ENCODE measurements at regions not wholly inside any gene's neighbourhood (a gene's known extent, or its start where the extent isn't known, plus 50 kb on each side); places are given as distances from the start of the nearest gene placed in this dataset.

DNA sequence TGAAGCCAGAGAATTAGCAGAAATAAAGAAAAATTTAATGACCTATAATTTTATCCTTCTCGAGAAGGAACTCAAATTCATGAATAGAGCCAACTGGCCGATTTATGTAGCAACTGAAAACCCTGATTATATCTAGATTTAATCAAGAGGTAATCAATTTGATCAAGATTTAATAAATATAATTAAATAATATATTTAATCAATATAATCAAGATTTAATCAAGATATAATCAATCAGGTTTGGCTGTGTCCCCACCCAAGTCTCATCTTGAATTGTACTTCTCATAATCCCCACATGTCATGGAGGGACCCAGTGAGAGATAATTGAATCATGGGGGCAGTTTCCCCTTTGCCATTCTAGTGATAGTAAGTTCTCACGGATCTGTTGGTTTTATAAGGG is 181.2 kb upstream of the CDIN1 start:
- TF ChIP-seq EP300 (IDR thresholded peaks at IDR 0.05) (no peak), POLR2AphosphoS5 (IDR thresholded peaks at IDR 0.05) (no peak)
- TF ChIP-seq, protein P1, sequence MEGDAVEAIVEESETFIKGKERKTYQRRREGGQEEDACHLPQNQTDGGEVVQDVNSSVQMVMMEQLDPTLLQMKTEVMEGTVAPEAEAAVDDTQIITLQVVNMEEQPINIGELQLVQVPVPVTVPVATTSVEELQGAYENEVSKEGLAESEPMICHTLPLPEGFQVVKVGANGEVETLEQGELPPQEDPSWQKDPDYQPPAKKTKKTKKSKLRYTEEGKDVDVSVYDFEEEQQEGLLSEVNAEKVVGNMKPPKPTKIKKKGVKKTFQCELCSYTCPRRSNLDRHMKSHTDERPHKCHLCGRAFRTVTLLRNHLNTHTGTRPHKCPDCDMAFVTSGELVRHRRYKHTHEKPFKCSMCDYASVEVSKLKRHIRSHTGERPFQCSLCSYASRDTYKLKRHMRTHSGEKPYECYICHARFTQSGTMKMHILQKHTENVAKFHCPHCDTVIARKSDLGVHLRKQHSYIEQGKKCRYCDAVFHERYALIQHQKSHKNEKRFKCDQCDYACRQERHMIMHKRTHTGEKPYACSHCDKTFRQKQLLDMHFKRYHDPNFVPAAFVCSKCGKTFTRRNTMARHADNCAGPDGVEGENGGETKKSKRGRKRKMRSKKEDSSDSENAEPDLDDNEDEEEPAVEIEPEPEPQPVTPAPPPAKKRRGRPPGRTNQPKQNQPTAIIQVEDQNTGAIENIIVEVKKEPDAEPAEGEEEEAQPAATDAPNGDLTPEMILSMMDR (IDR thresholded peaks at IDR 0.05): no peak
